K562 (cell line): ENCODE measurements at regions not wholly inside any gene's neighbourhood (a gene's known extent, or its start where the extent isn't known, plus 50 kb on each side); places are given as distances from the start of the nearest gene placed in this dataset.

Experiments used
- ATAC-seq: fragments of 200-7000 bp; cut with Tn5 transposase; 3 replicates; pipeline ENCODE4 v1.9.1; 2020; ENCODE audit warnings: moderate library complexity
- BruUV-seq: library from RNA; stranded (reverse); fragments of 400-500 nt; replicated peaks from 2 replicates; lab custom pipeline; 2021; lab: Mats Ljungman, UMichigan
- CTCF ChIA-PET: fragments of 300-600 bp; formaldehyde crosslinking; extraction: SDS; loops from one replicate; lab custom pipeline; 2021; ENCODE audit warnings: low intra/inter-chr PET ratio; lab: Yijun Ruan, JAX
- POLR2A ChIA-PET: fragments of 300-600, 350-650 bp; sonication (Branson Sonifier 250); formaldehyde crosslinking; extraction: SDS; loops from one replicate; lab custom pipeline; 2021; ENCODE audit warnings: antibody characterized with exemption, inconsistent platforms; lab: Yijun Ruan, JAX
- DNase-seq, 4 experiments: peaks; one replicate each; pipeline versions ENCODE4 v3.0.0 to v3.0.0-alpha.2; 2011 to 2018; ENCODE audit warnings: low spot score in 3 of 4, mixed read lengths in 3 of 4; ENCODE audit errors: extremely low read depth in 1 of 4
- FAIRE-seq: peaks from 2 replicates; lab custom pipeline; 2011; peaks lifted over from hg19 to GRCh38; lab: Jason Lieb, UNC
- H2AFZ ChIP-seq: 2 replicates; pipeline ENCODE4 v1.6.0; 2011; ENCODE audit warnings: low read depth, low read length, control low read depth, inconsistent platforms
- H3K27ac ChIP-seq: fragments of 200-600 bp; 3 replicates; pipeline ENCODE4 v1.8.0; 2011; ENCODE audit warnings: low read depth, mild to moderate bottlenecking, control low read depth, inconsistent platforms, low read length, moderate library complexity, mixed read lengths; ENCODE audit errors: extremely low read depth
- H3K27me3 ChIP-seq, 2 experiments: fragments of 300-600 bp in 1 of 2; 2 replicates in 1 of 2; 3 replicates in 1 of 2; pipeline versions ENCODE4 v1.6.0 to v1.8.0; 2011; ENCODE audit warnings: inconsistent platforms in 2 of 2, low read length in 2 of 2, mild to moderate bottlenecking in 1 of 2, mixed read lengths in 1 of 2, moderate library complexity in 1 of 2; ENCODE audit not compliant: control insufficient read depth in 2 of 2, insufficient read depth in 2 of 2
- H3K36me3 ChIP-seq: fragments of 300-600 bp; 3 replicates; pipeline ENCODE4 v1.8.0; 2011; ENCODE audit warnings: mild to moderate bottlenecking, low read length, inconsistent platforms; ENCODE audit not compliant: control insufficient read depth, insufficient read depth
- H3K4me1 ChIP-seq, 2 experiments: fragments of 200-600 bp in 1 of 2; replicated peaks in 1 of 2; 2 replicates in 1 of 2; 3 replicates in 1 of 2; pipeline versions ENCODE4 v1.5.1 to v1.8.0; 2011; ENCODE audit warnings: inconsistent platforms in 2 of 2, low read length in 2 of 2, mild to moderate bottlenecking in 1 of 2, mixed read lengths in 1 of 2, moderate library complexity in 1 of 2; ENCODE audit not compliant: control insufficient read depth in 2 of 2, insufficient read depth in 2 of 2
- H3K4me2 ChIP-seq: 2 replicates; pipeline ENCODE4 v1.6.1; 2011; ENCODE audit warnings: low read length, control low read depth, inconsistent platforms, mixed read lengths; ENCODE audit not compliant: insufficient read depth
- H3K4me3 ChIP-seq: fragments of 200-600 bp; sonication (generic), shearing (Covaris generic); 2 replicates; pipeline ENCODE4 v1.5.1; 2016; ENCODE audit warnings: control low read depth, inconsistent platforms
- H3K79me2 ChIP-seq: fragments of 200-600 bp; 3 replicates; pipeline ENCODE4 v1.8.0; 2011; ENCODE audit warnings: low read length, inconsistent platforms; ENCODE audit not compliant: control insufficient read depth, insufficient read depth
- H3K9ac ChIP-seq, 2 experiments: 2 replicates each; pipeline versions ENCODE4 v1.6.0 to v1.6.1; 2011; ENCODE audit warnings: low read depth in 2 of 2, low read length in 2 of 2, control low read depth in 1 of 2, inconsistent platforms in 1 of 2, mild to moderate bottlenecking in 1 of 2, mixed read lengths in 1 of 2; ENCODE audit not compliant: insufficient read depth in 1 of 2
- H3K9me1 ChIP-seq: one replicate; pipeline ENCODE4 v1.6.0; 2011; ENCODE audit warnings: inconsistent platforms, mild to moderate bottlenecking, low read length, moderate library complexity; ENCODE audit not compliant: control insufficient read depth, insufficient read depth
- H3K9me3 ChIP-seq: replicated peaks from 2 replicates; pipeline ENCODE4 v1.5.1; 2011; ENCODE audit warnings: low read depth, low read length, inconsistent platforms; ENCODE audit not compliant: control insufficient read depth, insufficient read depth
- H4K20me1 ChIP-seq: replicated peaks from 2 replicates; pipeline ENCODE4 v1.6.1; 2011; ENCODE audit warnings: low read length, inconsistent platforms, mixed read lengths; ENCODE audit not compliant: control insufficient read depth, insufficient read depth
- BMI1 ChIP-seq: fragments of 150-350 bp; IDR thresholded peaks from 2 replicates; pipeline ENCODE4 v1.6.1; 2014; ENCODE audit warnings: low read length
- CEBPB ChIP-seq: fragments of 450-650 bp; IDR thresholded peaks from 2 replicates; pipeline ENCODE4 v1.6.1; 2016; ENCODE audit warnings: missing genetic modification characterization, missing compliant biosample characterization
- DLX4 ChIP-seq: fragments of 250-450 bp; sonication (Bioruptor Pico); IDR thresholded peaks from 2 replicates; pipeline ENCODE4 v1.6.1; 2021; ENCODE audit warnings: mild to moderate bottlenecking
- FOXO4 ChIP-seq: fragments of 450-650 bp; formaldehyde crosslinking; IDR thresholded peaks from 2 replicates; pipeline ENCODE4 v1.4.0; 2020; ENCODE audit warnings: mild to moderate bottlenecking, moderate library complexity
- HSF4 ChIP-seq: fragments of 250-450 bp; sonication (Bioruptor Pico); IDR thresholded peaks from 2 replicates; pipeline ENCODE4 v2.1.2; 2022; ENCODE audit warnings: mild to moderate bottlenecking, moderate library complexity, borderline replicate concordance
- JUN ChIP-seq, 2 experiments: sonication (generic) in 1 of 2; formaldehyde crosslinking in 1 of 2; IDR thresholded peaks; 2 replicates each; pipeline versions ENCODE4 v1.6.1 to v1.8.0; 2012 to 2022; ENCODE audit warnings: borderline replicate concordance in 2 of 2, mild to moderate bottlenecking in 2 of 2, improper control_type of control experiment in 1 of 2, low read depth in 1 of 2, low read length in 1 of 2, missing genetic modification reagents in 1 of 2
- KHSRP ChIP-seq: fragments of 450-650 bp; IDR thresholded peaks from 2 replicates; pipeline ENCODE4 v1.6.1; 2017
- MCM2 ChIP-seq: fragments of 450-650 bp; IDR thresholded peaks from 2 replicates; pipeline ENCODE4 v1.6.1; 2017; ENCODE audit warnings: low read depth, mild to moderate bottlenecking
- MEF2A ChIP-seq: IDR thresholded peaks from 2 replicates; pipeline ENCODE4 v1.6.1; 2011; ENCODE audit warnings: low read depth, mild to moderate bottlenecking, low read length, moderate library complexity; ENCODE audit not compliant: control insufficient read depth
- OTX1 ChIP-seq: fragments of 450-650 bp; formaldehyde crosslinking; IDR thresholded peaks from 2 replicates; pipeline ENCODE4 v1.4.0; 2022; ENCODE audit warnings: mild to moderate bottlenecking
- PCBP2 ChIP-seq: fragments of 200-400 bp; formaldehyde crosslinking; IDR thresholded peaks from 2 replicates; pipeline ENCODE4 v1.6.1; 2018; ENCODE audit warnings: low read length, low read depth, mild to moderate bottlenecking, moderate library complexity; ENCODE audit not compliant: poor library complexity, severe bottlenecking
- PHB ChIP-seq: fragments of 250-450 bp; sonication (Bioruptor Pico); IDR thresholded peaks from 2 replicates; pipeline ENCODE4 v1.5.0; 2021
- SAP30 ChIP-seq: fragments of 200-600 bp; sonication (generic); IDR thresholded peaks from 2 replicates; pipeline ENCODE4 v1.6.1; 2012; ENCODE audit warnings: borderline replicate concordance, low read depth, mild to moderate bottlenecking, moderate library complexity, low read length, control low read depth, inconsistent platforms; ENCODE audit not compliant: insufficient read depth, poor library complexity, severe bottlenecking
- SETDB1 ChIP-seq: IDR thresholded peaks from one replicate; pipeline ENCODE4 v1.6.1; 2012; ENCODE audit warnings: low read length, control low read depth, inconsistent platforms
- SIX5 ChIP-seq, 2 experiments: IDR thresholded peaks; 2 replicates each; pipeline ENCODE4 v1.6.1; 2011; ENCODE audit warnings: low read length in 2 of 2, borderline replicate concordance in 1 of 2, low read depth in 1 of 2, mild to moderate bottlenecking in 1 of 2, moderate library complexity in 1 of 2; ENCODE audit not compliant: insufficient read depth in 1 of 2
- SREBF2 ChIP-seq: sonication (generic); formaldehyde crosslinking; IDR thresholded peaks from 2 replicates; pipeline ENCODE4 v1.4.0; 2020; ENCODE audit warnings: mild to moderate bottlenecking, missing genetic modification reagents
- ZBTB2 ChIP-seq: fragments of 450-650 bp; IDR thresholded peaks from 2 replicates; pipeline ENCODE4 v1.6.1; 2016; ENCODE audit warnings: antibody characterized with exemption
- ZBTB7A ChIP-seq: IDR thresholded peaks from 2 replicates; pipeline ENCODE4 v1.6.1; 2011; ENCODE audit warnings: low read depth, mild to moderate bottlenecking, low read length, moderate library complexity, borderline replicate concordance; ENCODE audit not compliant: control insufficient read depth
- ZFX ChIP-seq: sonication (generic); formaldehyde crosslinking; IDR thresholded peaks from 2 replicates; pipeline ENCODE4 v1.8.0; 2022; ENCODE audit warnings: mild to moderate bottlenecking, missing genetic modification reagents, moderate library complexity
- ZKSCAN8 ChIP-seq: fragments of 200-800 bp; sonication (Bioruptor generic); IDR thresholded peaks from 2 replicates; pipeline ENCODE4 v1.6.1; 2016; ENCODE audit warnings: missing genetic modification characterization, missing compliant biosample characterization
- WGBS: fragments of 100-300 bp; shearing (Covaris generic); methylation state at CpG from one replicate; pipeline ENCODE4 v1.1.6; 2016; ENCODE audit warnings: low coverage, mixed read lengths; ENCODE audit not compliant: insufficient coverage; ENCODE audit errors: missing lambda C conversion rate; 5-methylcytosine and 5-hydroxymethylcytosine counted together
- in situ Hi-C: fragments of 300-500 bp; cut with MboI; formaldehyde crosslinking; loops from 4 replicates; pipeline ENCODE4 v1.15.0; 2018; ENCODE audit warnings: inconsistent platforms, mixed read lengths
- intact Hi-C: fragments of 100-400 bp; cut with micrococcal nuclease; formaldehyde crosslinking; loops from 2 replicates; pipeline ENCODE4 v1.14.2; 2022

GRCh38 chr6:113377362-113377942, 479.7 kb upstream of the MARCKS start:
- intact Hi-C loops = no loop called here
- no peak for ATAC-seq

More at GRCh38 chr6:113377362-113377942, 479.7 kb upstream of the MARCKS start:
- in situ Hi-C loops = no loop called here
- no peaks in the 10 kb centered on the region for H3K9me1 ChIP-seq
- no peak overlapping the region for H2AFZ ChIP-seq
- H3K27me3 ChIP-seq = no peaks in the 10 kb centered on the region
- POLR2A ChIA-PET = no interaction called here
- no peaks in the 10 kb centered on the region for H3K36me3 ChIP-seq
- H3K9me3 ChIP-seq = no peaks in the 10 kb centered on the region
- CTCF ChIA-PET = no interaction called here
- FAIRE-seq (no peak), DNase-seq (no peak)
- no peak overlapping the region for H3K9ac ChIP-seq
- TF ChIP-seq SIX5 (IDR thresholded peaks at IDR 0.05; ENCODE audit: borderline replicate concordance in 1 of 2, insufficient read depth in 1 of 2, low read depth in 1 of 2, low read length in 2 of 2) (no peak), ZBTB7A (no peak), CEBPB (no peak), SETDB1 (no peak), PHB (CRISPR knock-in tag) (no peak), ZKSCAN8 (CRISPR knock-in tag) (no peak), MEF2A (no peak), HSF4 (no peak), SREBF2 (CRISPR knock-in tag) (no peak), MCM2 (no peak), BMI1 (no peak), SAP30 (no peak), DLX4 (no peak), JUN (IDR thresholded peaks at IDR 0.05; ENCODE audit: borderline replicate concordance, low read depth, low read length) (no peak), JUN (CRISPR knock-in tag; IDR thresholded peaks at IDR 0.05; ENCODE audit: borderline replicate concordance) (no peak), OTX1 (CRISPR knock-in tag) (no peak), ZFX (CRISPR knock-in tag) (no peak), ZBTB2 (no peak), PCBP2 (no peak), FOXO4 (CRISPR knock-in tag) (no peak), KHSRP (no peak)
- H3K4me3 ChIP-seq = no peak overlapping the region
- no peaks in the 10 kb centered on the region for H3K79me2 ChIP-seq
- WGBS = 2% methylated on average over 4 of the region's 4 CpGs
- BruUV-seq = no TSS peak
- no peaks in the 10 kb centered on the region for H3K4me1 ChIP-seq
- no peak overlapping the region for H3K27ac ChIP-seq
- H4K20me1 ChIP-seq = no peaks in the 10 kb centered on the region
- no peak overlapping the region for H3K4me2 ChIP-seq
